ENCODE measurements at regions not wholly inside any gene's neighbourhood (a gene's known extent, or its start where the extent isn't known, plus 50 kb on each side); places are given as distances from the start of the nearest gene placed in this dataset.

GRCh38 chr1:95301614-95302013 lies 67.6 kb downstream of the RWDD3 start (continued):
- TF ChIP-seq ZNF407 (IDR thresholded peaks at IDR 0.05; ENCODE audit: low read depth) (no peak), PYGO2 (tag; IDR thresholded peaks at IDR 0.05) (no peak), BMI1 (IDR thresholded peaks at IDR 0.05; ENCODE audit: low read length) (no peak), HOMEZ (CRISPR knock-in tag; IDR thresholded peaks at IDR 0.05) (no peak), KLF1 (tag; IDR thresholded peaks at IDR 0.05) (no peak), DMBX1 (CRISPR knock-in tag; IDR thresholded peaks at IDR 0.05; ENCODE audit: borderline replicate concordance) (no peak), KDM2B (CRISPR knock-in tag; IDR thresholded peaks at IDR 0.05) (no peak), YBX1 (IDR thresholded peaks at IDR 0.05) (no peak), CXXC5 (CRISPR knock-in tag; IDR thresholded peaks at IDR 0.05) (no peak), SMAD1 (IDR thresholded peaks at IDR 0.05; ENCODE audit: low read depth, low read length, partially characterized antibody) (no peak), ZBTB33 (CRISPR knock-in tag; IDR thresholded peaks at IDR 0.05) (no peak), ZNF408 (CRISPR knock-in tag; IDR thresholded peaks at IDR 0.05; ENCODE audit: low read depth) (no peak), BRD4 (IDR thresholded peaks at IDR 0.05) (no peak)
